Muscle of back (tissue), 3 donors: ENCODE measurements at regions not wholly inside any gene's neighbourhood (a gene's known extent, or its start where the extent isn't known, plus 50 kb on each side); places are given as distances from the start of the nearest gene placed in this dataset.
"Not testable (repeated sequence)": the region's sequence is repeated elsewhere in the genome, so short reads cannot be mapped to it uniquely, and the experiment has no call there.

Experiments used
- DNase-seq, 3 donors: peaks; one replicate each; pipeline versions ENCODE4 v3.0.0 to v3.0.0-alpha.2; 2013

- DNase-seq: no peak
Measured at GRCh38 chr18:37873416-37873815, 307.8 kb upstream of the CELF4 start.

DNA sequence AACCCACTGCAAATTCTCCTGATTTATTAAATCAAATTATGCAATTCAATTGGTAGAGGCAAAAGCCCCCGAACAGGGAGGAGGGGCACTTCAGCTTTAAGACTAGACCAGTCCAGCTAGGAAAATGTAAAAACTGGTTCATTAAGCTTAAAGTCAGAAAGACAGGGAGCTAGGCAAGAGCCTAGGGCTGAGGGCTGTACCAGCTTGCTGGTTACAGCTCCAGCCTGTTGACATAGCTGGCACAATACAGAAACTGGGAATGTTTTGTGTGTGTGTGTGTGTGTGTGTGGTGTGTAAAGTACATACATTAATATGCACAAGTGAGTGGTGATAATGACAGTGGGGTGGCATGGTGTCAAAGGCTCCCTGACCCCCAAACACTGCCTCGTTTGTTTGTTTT, 307.0 kb upstream of the CELF4 start:
- no peak for DNase-seq

DNA sequence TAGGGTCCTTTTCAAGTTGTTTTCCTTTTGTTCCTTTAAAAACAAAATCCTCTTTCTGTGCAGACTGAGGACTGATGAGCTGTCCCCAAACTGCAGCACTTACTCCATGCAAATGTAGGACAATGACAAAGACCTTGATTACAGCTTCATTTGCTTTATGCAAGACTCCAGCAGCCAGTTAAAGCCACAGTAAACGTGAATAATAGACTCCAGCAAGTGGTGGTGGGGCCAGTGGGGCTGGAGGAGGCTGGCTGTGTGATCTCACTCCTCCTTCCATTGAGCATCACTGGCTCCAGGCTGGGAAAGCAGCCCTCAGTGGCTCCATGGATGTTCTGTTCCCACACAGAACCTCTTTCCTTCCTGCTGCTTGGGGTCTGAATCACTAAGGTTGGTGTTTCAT, 306.0 kb upstream of the CELF4 start:
- DNase-seq: no peak

DNA sequence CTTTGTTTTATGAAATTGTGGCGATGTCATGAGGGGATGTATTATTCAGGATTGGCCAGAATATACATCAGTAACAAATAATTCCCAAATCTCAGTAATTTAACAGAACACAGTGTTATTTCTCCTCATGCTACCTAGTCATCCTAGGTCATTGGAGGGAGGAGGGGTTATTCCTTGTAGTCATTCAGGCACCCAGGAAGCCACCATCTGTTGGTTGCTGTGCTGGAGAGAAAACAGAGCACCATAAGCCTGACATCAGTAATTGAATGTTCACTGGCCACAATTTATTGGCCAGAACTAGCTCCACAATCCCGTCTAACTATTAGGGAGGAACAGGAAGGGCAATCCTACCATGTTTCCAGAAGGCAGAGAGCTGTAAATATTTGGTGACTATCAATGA, 303.5 kb upstream of the CELF4 start:
- DNase-seq: no peak

- no peak for DNase-seq
Measured at GRCh38 chr18:37864122-37864521, 298.5 kb upstream of the CELF4 start.

GRCh38 chr18:37861981-37862380, 296.4 kb upstream of the CELF4 start:
- no peak for DNase-seq

- DNase-seq: no peak
Measured at GRCh38 chr18:37854396-37854795, 288.8 kb upstream of the CELF4 start.

DNA sequence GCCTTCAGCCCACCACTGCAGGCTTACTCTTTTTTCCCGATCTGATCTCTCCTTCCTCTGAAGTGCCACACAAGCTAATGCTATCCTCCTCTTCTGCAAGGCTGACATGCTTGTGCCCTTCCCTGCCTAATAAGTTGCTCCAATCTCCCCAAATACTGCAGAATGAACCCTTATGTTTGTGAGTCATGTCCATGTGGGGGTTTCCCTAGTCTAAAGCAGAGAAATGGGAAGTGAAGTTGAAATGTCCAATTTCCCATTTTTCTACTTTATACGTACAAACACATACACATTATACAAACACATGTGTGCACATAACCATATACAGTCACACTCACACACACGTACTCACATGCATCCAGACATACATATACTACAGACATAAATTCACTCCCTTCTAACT, 288.1 kb upstream of the CELF4 start:
- DNase-seq: no peak

- DNase-seq: no peak
Measured at GRCh38 chr18:37852464-37852863, 286.9 kb upstream of the CELF4 start.

- DNase-seq: no peak
Measured at GRCh38 chr18:37847544-37847943, 281.9 kb upstream of the CELF4 start.

DNA sequence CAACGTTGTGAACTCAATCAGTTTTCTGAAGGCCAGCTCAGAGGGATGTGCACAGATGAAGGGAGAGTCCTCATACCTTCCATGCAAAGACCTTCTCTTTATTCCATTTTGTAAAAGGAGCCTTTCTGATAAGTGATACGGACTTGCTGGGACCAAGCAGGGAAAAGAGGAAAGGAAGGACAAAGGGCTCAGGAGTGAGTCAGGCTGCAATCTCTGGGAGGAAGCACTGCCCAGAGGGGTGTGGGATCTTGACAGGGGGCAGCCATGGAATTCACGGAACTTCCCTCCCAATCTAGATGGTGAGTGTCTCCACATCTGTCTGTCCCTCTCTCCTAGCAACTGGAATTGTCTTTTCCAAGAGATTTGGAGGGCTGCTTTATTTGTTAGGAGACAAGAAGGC, 281.4 kb upstream of the CELF4 start:
- DNase-seq: no peak

DNA sequence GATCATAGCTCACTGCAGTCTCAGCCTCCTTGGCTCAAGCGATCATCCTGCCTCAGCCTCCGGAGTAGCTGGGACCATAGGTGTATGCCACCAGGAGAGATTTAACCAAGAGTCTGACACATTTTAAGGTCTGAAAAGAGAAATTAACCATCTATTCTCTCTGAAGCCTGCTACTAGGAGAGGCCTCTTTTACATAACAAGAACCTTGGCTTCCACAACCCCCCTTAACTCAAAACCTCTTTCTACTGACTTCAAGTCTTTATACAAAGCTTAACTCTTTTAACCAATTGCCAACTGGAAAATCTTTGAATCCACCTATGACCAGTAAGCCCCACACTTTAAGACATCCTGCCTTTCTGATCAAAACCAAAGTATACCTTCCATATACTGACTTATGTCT, 279.9 kb upstream of the CELF4 start:
- DNase-seq: no peak

DNA sequence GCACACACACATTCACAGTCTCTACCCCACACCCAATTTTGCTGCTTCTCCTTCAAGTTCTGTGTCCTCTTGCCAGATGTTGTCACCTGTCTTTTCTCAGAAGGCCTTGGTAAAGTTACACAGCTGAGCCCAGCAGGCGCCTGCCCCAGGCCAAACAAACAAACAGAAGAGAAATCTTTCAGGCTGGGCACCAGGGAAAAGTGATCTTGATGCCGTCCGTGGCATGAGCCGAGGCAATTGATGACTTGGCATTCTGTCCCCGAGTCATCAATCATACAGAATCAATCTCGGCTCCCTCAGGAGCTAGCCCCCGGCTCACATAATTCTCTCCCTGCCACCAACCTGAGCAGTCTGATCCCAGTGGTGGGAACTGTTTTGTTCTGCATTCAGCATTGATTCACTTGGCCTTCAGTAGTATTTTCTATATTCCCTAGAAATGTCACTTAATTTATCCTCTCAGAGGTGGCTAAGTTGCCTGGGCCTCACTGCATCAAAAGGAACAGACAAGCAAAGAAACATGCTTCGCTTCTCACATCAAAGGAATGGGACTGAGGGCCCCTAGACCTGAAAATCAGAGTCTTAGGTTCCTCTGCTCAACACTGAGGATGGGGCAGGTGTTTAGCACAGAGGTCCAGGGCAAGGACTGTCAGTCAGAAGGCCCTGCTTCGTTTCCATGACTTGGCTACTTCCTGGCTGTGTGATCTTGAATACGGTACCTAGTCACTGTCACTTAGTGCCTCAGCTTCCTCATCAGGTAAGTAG, 278.8 kb upstream of the CELF4 start:
- DNase-seq: no peak

GRCh38 chr18:37838083-37838482, 272.5 kb upstream of the CELF4 start:
- no peak for DNase-seq

- DNase-seq: no peak
Measured at GRCh38 chr18:37836071-37836970, 270.7 kb upstream of the CELF4 start.

GRCh38 chr18:37832010-37832695, 266.6 kb upstream of the CELF4 start:
- not testable (repeated sequence) for DNase-seq

GRCh38 chr18:37812961-37813360, 247.4 kb upstream of the CELF4 start:
- DNase-seq: no peak

DNA sequence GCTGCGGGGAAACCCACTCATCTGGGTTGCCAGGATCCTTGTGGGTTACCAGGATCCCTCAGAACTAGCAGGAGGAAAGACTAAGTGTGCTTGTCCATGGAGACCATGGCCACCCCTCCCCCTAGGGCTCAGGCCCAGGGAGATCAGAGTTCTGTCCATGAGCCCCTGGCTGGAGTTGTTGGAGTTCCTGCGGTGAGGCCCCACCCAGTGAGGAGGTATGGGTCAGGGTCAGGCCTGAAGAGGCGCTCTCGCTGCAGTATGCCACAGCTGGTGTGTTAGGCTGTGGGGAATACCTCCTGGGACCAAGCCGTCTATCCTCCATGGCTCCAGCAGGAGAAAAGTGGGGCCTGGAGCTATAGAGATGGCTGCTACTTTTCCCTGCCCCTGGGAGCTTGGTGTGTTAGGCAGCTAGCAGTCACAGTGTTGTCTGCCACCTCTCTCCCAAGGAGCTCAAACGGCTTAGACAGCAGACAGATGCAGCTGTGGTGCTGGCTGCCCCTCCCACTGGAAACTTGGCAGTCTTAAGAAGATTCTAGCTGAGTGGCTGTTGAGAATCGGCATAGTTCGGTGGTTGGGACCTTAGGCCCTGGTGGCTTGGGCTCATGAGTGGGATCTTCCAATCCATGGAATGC, 240.3 kb upstream of the CELF4 start:
- DNase-seq: no peak

DNA sequence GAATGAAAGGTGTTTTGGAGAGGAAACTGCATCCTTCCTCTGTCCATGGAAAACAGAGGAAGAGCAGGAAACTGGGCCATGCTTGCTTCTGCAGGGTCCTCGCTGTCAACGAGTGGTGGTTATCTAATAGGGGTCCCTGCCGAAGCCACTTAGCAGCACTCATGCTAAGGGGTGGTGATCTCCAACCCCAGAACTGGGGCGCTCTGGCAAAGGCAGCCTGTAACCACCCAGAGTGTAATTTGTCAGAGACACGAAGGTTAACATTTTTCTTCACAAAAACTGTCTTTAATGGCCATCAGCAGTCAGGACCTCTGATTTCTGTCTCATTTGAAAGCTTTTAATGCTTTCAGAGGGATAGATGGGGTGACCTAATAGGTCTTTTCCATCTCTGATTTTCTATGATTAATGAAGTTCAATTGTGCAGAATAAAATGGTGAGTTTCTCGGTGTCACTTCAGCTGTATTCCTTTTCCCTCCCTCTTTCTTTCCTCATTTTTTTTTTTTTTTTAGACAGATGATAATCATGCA, 231.3 kb upstream of the CELF4 start:
- no peak for DNase-seq

DNA sequence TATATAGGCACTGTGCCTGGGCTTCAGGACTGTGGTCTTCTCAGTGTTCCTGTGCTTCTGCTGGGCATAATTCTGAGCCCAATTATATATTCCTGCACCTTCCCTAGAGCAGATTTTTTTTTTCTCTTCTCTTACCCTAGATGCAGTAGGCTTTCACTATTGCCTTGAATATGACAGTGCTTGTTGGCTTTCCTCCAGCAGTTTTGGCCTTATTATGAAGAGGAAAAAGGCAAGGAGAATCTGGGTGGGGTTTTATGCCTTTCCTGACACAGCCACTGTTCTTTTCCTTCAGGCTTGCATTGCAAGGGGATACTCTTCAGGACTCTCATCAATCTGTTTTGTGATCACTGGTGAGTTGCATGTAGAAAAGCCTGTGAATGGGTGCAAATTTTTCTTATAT, 221.9 kb upstream of the CELF4 start:
- DNase-seq: no peak

DNA sequence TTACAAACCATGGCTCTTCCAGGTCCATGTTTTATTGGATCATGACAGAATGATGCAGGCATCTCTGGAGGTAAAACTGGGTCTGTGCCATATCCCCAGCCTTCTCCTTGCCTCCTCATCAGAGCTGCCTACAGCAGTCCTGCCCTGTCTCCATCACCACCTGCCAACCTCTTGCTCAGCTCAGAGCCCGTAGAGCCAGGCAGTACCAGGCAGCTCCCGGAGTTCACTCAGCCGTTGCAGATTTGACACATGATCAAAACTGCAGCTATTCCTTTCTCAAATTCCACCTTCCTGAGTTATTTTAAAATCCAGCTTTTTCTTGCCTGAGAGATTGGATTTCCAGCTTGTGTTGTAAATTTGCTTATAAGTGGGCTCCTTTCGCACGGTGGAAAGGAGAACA, 218.2 kb upstream of the CELF4 start:
- no peak for DNase-seq

DNA sequence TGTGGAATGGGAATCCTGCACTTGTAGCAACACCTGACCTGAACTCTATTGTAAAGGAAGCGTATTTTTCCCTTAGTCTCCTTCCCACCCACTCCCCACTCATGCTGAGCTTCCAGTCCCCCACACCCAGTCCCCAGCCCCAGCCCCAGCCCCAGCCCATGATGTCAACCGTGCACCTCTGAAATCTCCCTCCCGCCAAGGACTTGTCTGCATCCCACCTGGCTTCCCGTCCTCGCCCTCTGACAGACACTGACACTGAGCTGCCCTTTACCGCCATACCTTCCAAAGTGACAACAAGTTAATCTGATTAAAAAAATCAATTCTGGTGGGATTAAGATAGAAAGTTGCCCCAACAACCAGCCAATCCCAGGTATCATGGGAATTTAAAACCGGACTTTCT, 213.6 kb upstream of the CELF4 start:
- DNase-seq: no peak
